Keratinocyte (primary cell): ENCODE measurements at regions not wholly inside any gene's neighbourhood (a gene's known extent, or its start where the extent isn't known, plus 50 kb on each side); places are given as distances from the start of the nearest gene placed in this dataset.

Experiments used
- DNase-seq: peaks from one replicate; pipeline ENCODE4 v3.0.0-alpha.2; 2011; ENCODE audit warnings: low read depth, missing footprints, low spot score
- FAIRE-seq: peaks from 2 replicates; lab custom pipeline; 2011; peaks lifted over from hg19 to GRCh38; lab: Jason Lieb, UNC
- H2AFZ ChIP-seq: 2 replicates; pipeline ENCODE4 v1.6.0; 2012; ENCODE audit warnings: low read length, control low read depth, inconsistent platforms; ENCODE audit not compliant: control insufficient read depth
- H3K27ac ChIP-seq: 2 replicates; pipeline ENCODE4 v1.5.1; 2011; ENCODE audit warnings: low read length; ENCODE audit not compliant: control insufficient read depth, insufficient read depth
- H3K27me3 ChIP-seq: 3 replicates; pipeline ENCODE4 v1.6.0; 2011; ENCODE audit warnings: low read length; ENCODE audit not compliant: control insufficient read depth, insufficient read depth; ENCODE audit errors: extremely low read depth
- H3K36me3 ChIP-seq, 2 experiments: 2 replicates in 1 of 2; 3 replicates in 1 of 2; pipeline ENCODE4 v1.5.1; 2011; ENCODE audit warnings: low read length in 2 of 2, mild to moderate bottlenecking in 1 of 2; ENCODE audit not compliant: control insufficient read depth in 2 of 2, insufficient read depth in 2 of 2; ENCODE audit errors: extremely low read depth in 1 of 2
- H3K4me1 ChIP-seq: 3 replicates; pipeline ENCODE4 v1.5.1; 2011; ENCODE audit warnings: low read length; ENCODE audit not compliant: control insufficient read depth, insufficient read depth; ENCODE audit errors: extremely low read depth
- H3K4me2 ChIP-seq: 3 replicates; pipeline ENCODE4 v1.6.0; 2011; ENCODE audit warnings: low read depth, low read length; ENCODE audit not compliant: control insufficient read depth, insufficient read depth; ENCODE audit errors: extremely low read depth
- H3K4me3 ChIP-seq, 3 experiments: fragments of 200-600 bp in 1 of 3; sonication (generic) in 1 of 3; 2 replicates in 2 of 3; 3 replicates in 1 of 3; pipeline ENCODE4 v1.5.1; 2011 to 2016; ENCODE audit warnings: low read length in 3 of 3, mild to moderate bottlenecking in 3 of 3, control low read depth in 2 of 3, inconsistent platforms in 1 of 3, low read depth in 1 of 3, mixed read lengths in 1 of 3, mixed run types in 1 of 3, moderate library complexity in 1 of 3; ENCODE audit not compliant: control insufficient read depth in 2 of 3, insufficient read depth in 2 of 3; ENCODE audit errors: extremely low read depth in 1 of 3
- H3K79me2 ChIP-seq: 2 replicates; pipeline ENCODE4 v1.6.0; 2012; ENCODE audit warnings: low read length; ENCODE audit not compliant: control insufficient read depth, insufficient read depth
- H3K9ac ChIP-seq: 3 replicates; pipeline ENCODE4 v1.6.0; 2011; ENCODE audit warnings: low read length; ENCODE audit not compliant: control insufficient read depth, insufficient read depth; ENCODE audit errors: extremely low read depth
- H3K9me1 ChIP-seq: 3 replicates; pipeline ENCODE4 v1.6.0; 2011; ENCODE audit warnings: low read length; ENCODE audit not compliant: control insufficient read depth, insufficient read depth; ENCODE audit errors: extremely low read depth
- H3K9me3 ChIP-seq: 2 replicates; pipeline ENCODE4 v1.5.1; 2012; ENCODE audit warnings: low read depth, low read length; ENCODE audit not compliant: control insufficient read depth
- H4K20me1 ChIP-seq: 3 replicates; pipeline ENCODE4 v1.6.0; 2011; ENCODE audit warnings: low read length; ENCODE audit not compliant: control insufficient read depth, insufficient read depth; ENCODE audit errors: extremely low read depth
- CTCF ChIP-seq, 3 experiments: IDR thresholded peaks in 1 of 3; conservative IDR thresholded peaks in 1 of 3; optimal IDR thresholded peaks in 1 of 3; 2 replicates in 2 of 3; 3 replicates in 1 of 3; pipeline versions ENCODE3 to v1.5.1; 2011; ENCODE audit warnings: low read length in 3 of 3, mild to moderate bottlenecking in 3 of 3, moderate library complexity in 2 of 3, control low read depth in 1 of 3, inconsistent platforms in 1 of 3; ENCODE audit not compliant: insufficient read depth in 2 of 3; ENCODE audit errors: extremely low read depth in 1 of 3
- EZH2 ChIP-seq: IDR thresholded peaks from one replicate; pipeline ENCODE4 v1.6.1; 2012; ENCODE audit warnings: inconsistent platforms, mild to moderate bottlenecking, low read length, moderate library complexity
- dilution Hi-C: fragments of 300-500 bp; cut with MboI; formaldehyde crosslinking; loops from one replicate; pipeline ENCODE4 v1.7.0; 2020; ENCODE audit warnings: low sequenced_read_pairs; ENCODE audit not compliant: extremely low pct_ligation_motif_present

GRCh38 chr6:43985329-43985728 lies 141.9 kb downstream of the MRPL14 start:
- no peaks in the 10 kb centered on the region for H3K36me3 ChIP-seq
- no peak overlapping the region for H3K4me2 ChIP-seq
- FAIRE-seq (no peak), DNase-seq (no peak)
- peaks cover 26% of the 10 kb centered on the region for H3K27me3 ChIP-seq
- H3K4me3 ChIP-seq = no peak overlapping the region
- no peak overlapping the region for H2AFZ ChIP-seq
- no peak overlapping the region for H3K9ac ChIP-seq
- H3K4me1 ChIP-seq = no peaks in the 10 kb centered on the region
- H3K9me3 ChIP-seq = no peaks in the 10 kb centered on the region
- TF ChIP-seq CTCF (optimal IDR thresholded peaks at IDR 0.05 in 1 of 3, IDR thresholded peaks at IDR 0.05 in 1 of 3, conservative IDR thresholded peaks at IDR 0.05 in 1 of 3; ENCODE audit: extremely low read depth in 1 of 3, insufficient read depth in 2 of 3, low read length in 3 of 3) (no peak), EZH2 (no peak)
- H3K9me1 ChIP-seq = no peaks in the 10 kb centered on the region
- no peak overlapping the region for H3K27ac ChIP-seq
- no peaks in the 10 kb centered on the region for H4K20me1 ChIP-seq
- dilution Hi-C loops = no loop called here
- H3K79me2 ChIP-seq = no peaks in the 10 kb centered on the region

- H3K4me3 ChIP-seq = no peak overlapping the region
- no peaks in the 10 kb centered on the region for H4K20me1 ChIP-seq
- DNase-seq = no peak
- no peaks in the 10 kb centered on the region for H3K36me3 ChIP-seq
- H3K9ac ChIP-seq = no peak overlapping the region
- H3K4me2 ChIP-seq = no peak overlapping the region
- no peaks in the 10 kb centered on the region for H3K4me1 ChIP-seq
- H2AFZ ChIP-seq = no peak overlapping the region
- H3K9me1 ChIP-seq = no peaks in the 10 kb centered on the region
- dilution Hi-C loops = no loop called here
- no peaks in the 10 kb centered on the region for H3K79me2 ChIP-seq
- TF ChIP-seq CTCF (optimal IDR thresholded peaks at IDR 0.05 in 1 of 3, IDR thresholded peaks at IDR 0.05 in 1 of 3, conservative IDR thresholded peaks at IDR 0.05 in 1 of 3; ENCODE audit: extremely low read depth in 1 of 3, insufficient read depth in 2 of 3, low read length in 3 of 3) = no peak
- no peak for TF ChIP-seq EZH2
- FAIRE-seq = no peak
- H3K27ac ChIP-seq = no peak overlapping the region
- peaks cover 26% of the 10 kb centered on the region for H3K27me3 ChIP-seq
- H3K9me3 ChIP-seq = no peaks in the 10 kb centered on the region
Observed at GRCh38 chr6:43984442-43985321, 142.6 kb downstream of the MRPL14 start.
